ENCODE measurements at regions not wholly inside any gene's neighbourhood (a gene's known extent, or its start where the extent isn't known, plus 50 kb on each side); places are given as distances from the start of the nearest gene placed in this dataset.
"Not testable (repeated sequence)": the region's sequence is repeated elsewhere in the genome, so short reads cannot be mapped to it uniquely, and the experiment has no call there.

DNA sequence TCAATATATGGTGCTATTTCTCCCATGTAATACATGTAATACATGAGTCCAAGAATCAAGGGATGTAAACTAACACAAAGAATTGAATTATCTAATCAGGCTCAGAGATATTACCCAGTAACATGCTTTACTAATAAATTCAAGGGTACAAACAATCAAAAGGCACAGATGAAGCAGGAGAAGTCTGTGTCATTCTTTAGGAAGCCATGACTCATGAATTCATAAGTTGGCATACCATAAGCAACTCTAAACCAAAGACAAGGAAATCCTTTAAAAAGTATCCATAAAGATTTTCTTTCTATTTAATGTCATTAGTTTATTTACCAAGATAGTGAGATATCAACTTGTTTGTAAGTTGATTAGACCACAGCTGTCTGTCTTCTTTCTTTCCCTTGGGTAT is 446.0 kb upstream of the IMPG1 start:
- ChIA-PET CTCF (no interaction called here), POLR2A (no interaction called here)
- TF ChIP-seq, protein P1, sequence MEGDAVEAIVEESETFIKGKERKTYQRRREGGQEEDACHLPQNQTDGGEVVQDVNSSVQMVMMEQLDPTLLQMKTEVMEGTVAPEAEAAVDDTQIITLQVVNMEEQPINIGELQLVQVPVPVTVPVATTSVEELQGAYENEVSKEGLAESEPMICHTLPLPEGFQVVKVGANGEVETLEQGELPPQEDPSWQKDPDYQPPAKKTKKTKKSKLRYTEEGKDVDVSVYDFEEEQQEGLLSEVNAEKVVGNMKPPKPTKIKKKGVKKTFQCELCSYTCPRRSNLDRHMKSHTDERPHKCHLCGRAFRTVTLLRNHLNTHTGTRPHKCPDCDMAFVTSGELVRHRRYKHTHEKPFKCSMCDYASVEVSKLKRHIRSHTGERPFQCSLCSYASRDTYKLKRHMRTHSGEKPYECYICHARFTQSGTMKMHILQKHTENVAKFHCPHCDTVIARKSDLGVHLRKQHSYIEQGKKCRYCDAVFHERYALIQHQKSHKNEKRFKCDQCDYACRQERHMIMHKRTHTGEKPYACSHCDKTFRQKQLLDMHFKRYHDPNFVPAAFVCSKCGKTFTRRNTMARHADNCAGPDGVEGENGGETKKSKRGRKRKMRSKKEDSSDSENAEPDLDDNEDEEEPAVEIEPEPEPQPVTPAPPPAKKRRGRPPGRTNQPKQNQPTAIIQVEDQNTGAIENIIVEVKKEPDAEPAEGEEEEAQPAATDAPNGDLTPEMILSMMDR (IDR thresholded peaks at IDR 0.05; ENCODE audit: control extremely low read depth, extremely low read depth, low read depth, missing control alignments) = no peak

DNA sequence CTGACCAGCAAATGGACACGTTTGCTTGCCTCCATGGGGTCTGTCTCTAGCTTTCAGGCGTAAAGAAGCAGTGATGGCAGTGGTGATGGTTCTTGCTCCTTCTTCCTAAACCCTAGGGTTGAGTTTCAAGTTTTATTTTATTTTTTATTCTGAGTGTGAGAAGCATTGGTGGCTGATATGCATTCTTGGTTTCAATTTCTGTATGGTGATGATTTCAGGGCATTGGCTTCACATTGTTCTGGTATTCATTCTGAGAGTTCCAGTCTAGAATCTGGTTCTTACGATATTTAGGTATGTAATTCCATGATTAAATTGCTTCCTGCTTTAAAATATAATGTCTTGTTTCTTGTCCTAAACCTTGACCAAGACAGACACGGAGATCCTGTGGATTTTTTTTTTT is 444.5 kb upstream of the IMPG1 start:
- DNase-seq (ENCODE audit: extremely low spot score) = no peak
- TF ChIP-seq, protein P1 (IDR thresholded peaks at IDR 0.05; ENCODE audit: control extremely low read depth, extremely low read depth, low read depth, missing control alignments) = no peak
- ChIA-PET POLR2A (no interaction called here), CTCF (no interaction called here)

More for the DNA sequence above, 446.0 kb upstream of the IMPG1 start:
- DNase-seq (ENCODE audit: extremely low spot score) = no peak

DNA sequence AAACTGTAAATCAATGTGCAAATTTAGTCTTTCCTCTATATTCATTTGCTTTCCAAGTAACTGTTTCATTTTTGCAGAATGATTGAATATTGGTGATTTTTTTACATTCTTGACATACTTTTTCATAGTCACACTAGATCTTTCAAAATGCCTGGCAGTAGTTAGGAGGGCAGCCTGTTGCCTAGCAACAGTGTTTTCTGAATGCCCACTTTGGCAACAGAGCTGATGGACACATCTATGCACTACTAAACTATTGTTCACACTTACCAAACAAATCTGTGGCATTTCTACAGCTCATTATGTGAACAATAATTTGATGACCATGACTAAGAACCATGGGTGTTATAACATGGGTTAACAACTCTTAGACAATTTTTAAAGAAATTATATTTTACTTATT is 438.0 kb upstream of the IMPG1 start:
- ChIA-PET POLR2A (no interaction called here), CTCF (interaction anchor here (1.6 to 1.7 kb wide), 2 partner anchors 9 to 38 kb away, joined by 3 to 7 read pairs; no protein-coding TSS in a partner anchor)
- no peak for DNase-seq (ENCODE audit: extremely low spot score)
- TF ChIP-seq, protein P1 (IDR thresholded peaks at IDR 0.05; ENCODE audit: control extremely low read depth, extremely low read depth, low read depth, missing control alignments) = no peak

DNA sequence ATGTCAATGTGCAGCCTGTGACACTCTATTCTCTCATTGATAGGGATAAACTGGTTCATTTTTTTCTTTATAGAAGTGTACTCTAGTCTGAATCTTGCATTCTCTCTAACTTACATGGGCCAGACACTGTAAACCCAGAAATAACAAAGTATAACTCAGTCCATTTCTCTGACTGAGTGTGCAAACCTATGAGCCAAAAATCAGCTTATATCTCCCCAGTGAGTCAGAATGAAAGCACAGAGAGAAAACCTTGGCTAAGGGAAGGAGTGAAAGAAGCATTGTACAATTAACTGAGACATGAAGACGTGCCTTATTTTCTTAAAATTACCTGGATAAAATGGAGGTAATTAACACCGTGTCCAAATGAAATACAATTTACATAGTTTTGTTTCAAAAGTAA is 436.9 kb upstream of the IMPG1 start:
- TF ChIP-seq, protein P1 (IDR thresholded peaks at IDR 0.05; ENCODE audit: control extremely low read depth, extremely low read depth, low read depth, missing control alignments) = no peak
- no peak for DNase-seq (ENCODE audit: extremely low spot score)
- POLR2A ChIA-PET = no interaction called here
- CTCF ChIA-PET = no interaction called here

DNA sequence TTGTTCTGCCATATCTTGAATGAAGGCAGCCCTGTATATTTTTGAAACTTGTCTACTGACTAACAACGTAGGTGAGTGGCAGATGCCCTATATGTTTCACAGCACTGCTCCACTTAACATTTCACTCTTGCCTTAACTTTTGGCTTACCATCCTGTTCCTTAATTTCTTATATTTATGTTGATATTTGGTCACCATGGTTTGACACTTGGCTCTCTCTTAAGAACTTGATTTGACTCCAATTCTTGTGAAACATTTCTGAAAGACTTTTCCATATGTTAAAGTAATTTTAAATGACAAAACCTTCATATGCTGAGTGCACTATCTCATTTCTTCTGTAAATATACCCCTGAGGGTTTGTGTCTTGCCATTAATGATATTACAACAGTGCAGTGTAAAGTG is 434.3 kb upstream of the IMPG1 start:
- CTCF ChIA-PET = interaction anchor here (1.1 kb wide), 1 partner anchor 8 kb away, joined by 3 read pairs; no protein-coding TSS in a partner anchor
- DNase-seq (ENCODE audit: extremely low spot score) = no peak
- POLR2A ChIA-PET = no interaction called here
- TF ChIP-seq, protein P1 (IDR thresholded peaks at IDR 0.05; ENCODE audit: control extremely low read depth, extremely low read depth, low read depth, missing control alignments) = no peak

DNA sequence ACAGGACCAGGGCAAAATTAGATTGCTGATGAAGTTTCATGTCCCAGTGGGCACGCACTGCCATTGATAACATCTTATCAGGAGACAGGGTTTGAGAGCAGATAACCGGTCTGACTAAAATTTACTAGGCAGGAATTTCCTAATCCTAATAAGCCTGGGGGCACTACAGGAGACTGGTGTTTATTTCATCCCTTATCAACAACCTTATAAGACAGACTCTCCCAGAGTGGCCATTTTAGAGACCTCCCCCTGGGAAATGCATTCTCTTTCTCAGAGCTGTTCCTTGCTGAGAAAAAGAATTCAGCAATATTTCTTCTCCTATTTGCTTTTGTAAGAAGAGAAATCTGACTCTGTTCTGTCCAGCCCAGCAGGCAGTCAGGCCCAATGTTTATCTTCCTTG is 423.4 kb upstream of the IMPG1 start:
- ChIA-PET POLR2A (no interaction called here), CTCF (no interaction called here)
- TF ChIP-seq, protein P1 (IDR thresholded peaks at IDR 0.05; ENCODE audit: control extremely low read depth, extremely low read depth, low read depth, missing control alignments) = no peak
- no peak for DNase-seq (ENCODE audit: extremely low spot score)

DNA sequence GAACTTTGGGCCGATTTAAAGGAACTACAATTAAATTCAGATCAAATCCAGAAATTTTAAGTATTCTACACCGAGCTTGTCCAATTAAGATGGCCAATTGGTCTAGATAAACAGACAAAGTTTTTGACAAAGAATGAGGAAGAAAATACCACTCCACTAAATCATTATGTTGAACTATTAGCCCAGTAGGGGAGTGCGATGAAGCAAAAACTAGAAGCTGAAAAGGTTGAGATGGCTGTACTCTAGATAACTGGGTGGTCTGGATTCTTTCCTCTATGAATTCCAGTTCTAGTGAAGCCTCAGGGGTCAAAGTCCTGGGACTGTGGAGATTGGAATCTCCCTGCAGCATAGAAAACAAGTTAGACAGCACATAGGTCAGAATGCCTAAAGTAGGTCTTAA is 418.9 kb upstream of the IMPG1 start:
- DNase-seq (ENCODE audit: extremely low spot score); CTCF ChIA-PET; POLR2A ChIA-PET: not testable (repeated sequence)
